ENCODE measurements at regions not wholly inside any gene's neighbourhood (a gene's known extent, or its start where the extent isn't known, plus 50 kb on each side); places are given as distances from the start of the nearest gene placed in this dataset.

GRCh38 chr2:156947261-156947660 is 310.2 kb upstream of the GALNT5 start:
- H2AFZ ChIP-seq (ENCODE audit: low read depth, low read length): no peak overlapping the region
- TF ChIP-seq EZH2 (IDR thresholded peaks at IDR 0.05; ENCODE audit: insufficient read depth, low read length) (no peak), CTCF (IDR thresholded peaks at IDR 0.05; ENCODE audit: insufficient read depth, low read depth, low read length) (no peak)

GRCh38 chr2:156955701-156956100 is 301.8 kb upstream of the GALNT5 start:
- Mint-ChIP-seq H3K27me3 (ENCODE audit: low read depth, unreplicated experiment) (no peaks in the 10 kb centered on the region), H3K4me1 (ENCODE audit: low read depth, unreplicated experiment) (no peaks in the 10 kb centered on the region), H3K36me3 (ENCODE audit: low read depth, unreplicated experiment) (no peaks in the 10 kb centered on the region), H3K27ac (ENCODE audit: unreplicated experiment) (no peak overlapping the region), H3K9me3 (ENCODE audit: unreplicated experiment) (no peaks in the 10 kb centered on the region), H3K4me3 (ENCODE audit: unreplicated experiment) (no peak overlapping the region)
- no peak overlapping the region for H3K4me2 ChIP-seq (ENCODE audit: low read length)
- no peaks in the 10 kb centered on the region for H3K79me2 ChIP-seq (ENCODE audit: insufficient read depth, low read length)
- no peak overlapping the region for H3K4me3 ChIP-seq (ENCODE audit: insufficient read depth, low read depth, low read length)
- peaks cover 16% of the 10 kb centered on the region for H3K9me3 ChIP-seq (ENCODE audit: insufficient read depth, low read depth, low read length)
- H3K27ac ChIP-seq (ENCODE audit: low read depth, low read length): no peak overlapping the region
- no peaks in the 10 kb centered on the region for H3K27me3 ChIP-seq (ENCODE audit: insufficient read depth, low read length)
- no peak for TF ChIP-seq EZH2 (IDR thresholded peaks at IDR 0.05; ENCODE audit: insufficient read depth, low read length)
- TF ChIP-seq CTCF (IDR thresholded peaks at IDR 0.05; ENCODE audit: insufficient read depth, low read depth, low read length): no peak
- H2AFZ ChIP-seq (ENCODE audit: low read depth, low read length): no peak overlapping the region
- no peak for FAIRE-seq
- H4K20me1 ChIP-seq (ENCODE audit: insufficient read depth, low read length): no peaks in the 10 kb centered on the region
- no peak for DNase-seq (ENCODE audit: low read depth)
- H3K9ac ChIP-seq (ENCODE audit: low read length): no peak overlapping the region
- H3K36me3 ChIP-seq (ENCODE audit: insufficient read depth, low read length): no peaks in the 10 kb centered on the region
- no peaks in the 10 kb centered on the region for H3K4me1 ChIP-seq (ENCODE audit: insufficient read depth, low read length)

More at GRCh38 chr2:156947261-156947660, 310.2 kb upstream of the GALNT5 start:
- Mint-ChIP-seq H3K9me3 (ENCODE audit: unreplicated experiment) (no peaks in the 10 kb centered on the region), H3K27ac (ENCODE audit: unreplicated experiment) (no peak overlapping the region), H3K4me1 (ENCODE audit: low read depth, unreplicated experiment) (no peaks in the 10 kb centered on the region), H3K27me3 (ENCODE audit: low read depth, unreplicated experiment) (no peaks in the 10 kb centered on the region), H3K36me3 (ENCODE audit: low read depth, unreplicated experiment) (no peaks in the 10 kb centered on the region), H3K4me3 (ENCODE audit: unreplicated experiment) (no peak overlapping the region)
- no peaks in the 10 kb centered on the region for H3K9me3 ChIP-seq (ENCODE audit: insufficient read depth, low read depth, low read length)
- no peaks in the 10 kb centered on the region for H3K79me2 ChIP-seq (ENCODE audit: insufficient read depth, low read length)
- H3K27me3 ChIP-seq (ENCODE audit: insufficient read depth, low read length): no peaks in the 10 kb centered on the region
- no peaks in the 10 kb centered on the region for H3K4me1 ChIP-seq (ENCODE audit: insufficient read depth, low read length)
- no peak overlapping the region for H3K4me2 ChIP-seq (ENCODE audit: low read length)
- no peak overlapping the region for H3K4me3 ChIP-seq (ENCODE audit: insufficient read depth, low read depth, low read length)
- DNase-seq (ENCODE audit: low read depth) (no peak), FAIRE-seq (no peak)
- no peaks in the 10 kb centered on the region for H4K20me1 ChIP-seq (ENCODE audit: insufficient read depth, low read length)
- H3K27ac ChIP-seq (ENCODE audit: low read depth, low read length): no peak overlapping the region
- H3K9ac ChIP-seq (ENCODE audit: low read length): no peak overlapping the region
- H3K36me3 ChIP-seq (ENCODE audit: insufficient read depth, low read length): no peaks in the 10 kb centered on the region

- H4K20me1 ChIP-seq (ENCODE audit: insufficient read depth, low read length): no peaks in the 10 kb centered on the region
- no peaks in the 10 kb centered on the region for H3K36me3 ChIP-seq (ENCODE audit: insufficient read depth, low read length)
- Mint-ChIP-seq H3K9me3 (ENCODE audit: unreplicated experiment) (no peaks in the 10 kb centered on the region), H3K4me3 (ENCODE audit: unreplicated experiment) (no peak overlapping the region), H3K27me3 (ENCODE audit: low read depth, unreplicated experiment) (no peaks in the 10 kb centered on the region), H3K36me3 (ENCODE audit: low read depth, unreplicated experiment) (no peaks in the 10 kb centered on the region), H3K4me1 (ENCODE audit: low read depth, unreplicated experiment) (no peaks in the 10 kb centered on the region), H3K27ac (ENCODE audit: unreplicated experiment) (no peak overlapping the region)
- no peaks in the 10 kb centered on the region for H3K27me3 ChIP-seq (ENCODE audit: insufficient read depth, low read length)
- H3K9me3 ChIP-seq (ENCODE audit: insufficient read depth, low read depth, low read length): peaks cover 16% of the 10 kb centered on the region
- H3K4me3 ChIP-seq (ENCODE audit: insufficient read depth, low read depth, low read length): no peak overlapping the region
- no peak overlapping the region for H2AFZ ChIP-seq (ENCODE audit: low read depth, low read length)
- TF ChIP-seq EZH2 (IDR thresholded peaks at IDR 0.05; ENCODE audit: insufficient read depth, low read length): no peak
- TF ChIP-seq CTCF (IDR thresholded peaks at IDR 0.05; ENCODE audit: insufficient read depth, low read depth, low read length): no peak
- H3K9ac ChIP-seq (ENCODE audit: low read length): no peak overlapping the region
- H3K27ac ChIP-seq (ENCODE audit: low read depth, low read length): no peak overlapping the region
- H3K79me2 ChIP-seq (ENCODE audit: insufficient read depth, low read length): no peaks in the 10 kb centered on the region
- H3K4me2 ChIP-seq (ENCODE audit: low read length): no peak overlapping the region
- no peak for DNase-seq (ENCODE audit: low read depth)
- H3K4me1 ChIP-seq (ENCODE audit: insufficient read depth, low read length): no peaks in the 10 kb centered on the region
- no peak for FAIRE-seq
Observed at GRCh38 chr2:156956161-156956560, 301.3 kb upstream of the GALNT5 start.

All from astrocyte (in vitro differentiated cells and primary cell).